Fibroblast of pulmonary artery (primary cell): ENCODE measurements at regions not wholly inside any gene's neighbourhood (a gene's known extent, or its start where the extent isn't known, plus 50 kb on each side); places are given as distances from the start of the nearest gene placed in this dataset.

Experiments used
- DNase-seq: peaks from one replicate; pipeline ENCODE4 v3.0.0-alpha.2; 2010; ENCODE audit warnings: low read depth
- H3K4me3 ChIP-seq: replicated peaks from 2 replicates; pipeline ENCODE4 v1.5.1; 2011; ENCODE audit warnings: low read depth, mild to moderate bottlenecking, control low read depth, low read length, moderate library complexity
- CTCF ChIP-seq: IDR thresholded peaks from 2 replicates; pipeline ENCODE4 v1.5.1; 2011; ENCODE audit warnings: mild to moderate bottlenecking, control low read depth, low read length, inconsistent platforms; ENCODE audit errors: missing control alignments

GRCh38 chr5:18097817-18098216 lies 463.6 kb downstream of the TAF11L14 start:
- no peak for DNase-seq
- no peak for TF ChIP-seq CTCF

GRCh38 chr5:18098691-18099090 lies 464.4 kb downstream of the TAF11L14 start:
- no peak for TF ChIP-seq CTCF
- no peak overlapping the region for H3K4me3 ChIP-seq
- DNase-seq, result no peak

More at GRCh38 chr5:18097817-18098216, 463.6 kb downstream of the TAF11L14 start:
- no peak overlapping the region for H3K4me3 ChIP-seq

GRCh38 chr5:18099261-18099660 lies 465.0 kb downstream of the TAF11L14 start:
- H3K4me3 ChIP-seq, result no peak overlapping the region
- no peak for TF ChIP-seq CTCF
- DNase-seq, result no peak

GRCh38 chr5:18101532-18101931 lies 467.3 kb downstream of the TAF11L14 start:
- TF ChIP-seq CTCF, result no peak
- no peak overlapping the region for H3K4me3 ChIP-seq
- no peak for DNase-seq

GRCh38 chr5:18102733-18103132 lies 468.5 kb downstream of the TAF11L14 start:
- no peak for TF ChIP-seq CTCF
- no peak for DNase-seq
- H3K4me3 ChIP-seq, result no peak overlapping the region

GRCh38 chr5:18105449-18105848 lies 471.2 kb downstream of the TAF11L14 start:
- no peak for DNase-seq
- H3K4me3 ChIP-seq, result no peak overlapping the region
- TF ChIP-seq CTCF, result no peak

- no peak for TF ChIP-seq CTCF
- DNase-seq, result no peak
These were observed 477.7 kb downstream of the TAF11L14 start for GRCh38 chr5:18111906-18112465.

More at GRCh38 chr5:18111906-18112465, 477.7 kb downstream of the TAF11L14 start:
- H3K4me3 ChIP-seq, result no peak overlapping the region
